SU-DHL-6 (cell line): ENCODE measurements at regions not wholly inside any gene's neighbourhood (a gene's known extent, or its start where the extent isn't known, plus 50 kb on each side); places are given as distances from the start of the nearest gene placed in this dataset.

Experiments used
- H2AFZ ChIP-seq: fragments of 200-600 bp; sonication (generic); 2 replicates; pipeline ENCODE4 v1.6.1; 2014; ENCODE audit warnings: low read depth, mild to moderate bottlenecking, moderate library complexity, mixed read lengths, antibody characterized with exemption, low read length; ENCODE audit not compliant: severe bottlenecking
- H3F3A ChIP-seq: fragments of 200-600 bp; shearing (Covaris generic); 2 replicates; pipeline ENCODE4 v1.6.0; 2016; ENCODE audit warnings: antibody characterized with exemption, mild to moderate bottlenecking; ENCODE audit not compliant: insufficient read depth
- H3K27ac ChIP-seq: fragments of 200-600 bp; sonication (generic); 2 replicates; pipeline ENCODE4 v1.5.1; 2016; ENCODE audit warnings: low read depth, mild to moderate bottlenecking, low read length, moderate library complexity, mixed read lengths
- H3K27me3 ChIP-seq: fragments of 200-600 bp; sonication (generic), shearing (Covaris generic); 2 replicates; pipeline ENCODE4 v1.6.0; 2014; ENCODE audit warnings: mild to moderate bottlenecking, low read length
- H3K36me3 ChIP-seq: fragments of 200-600 bp; sonication (generic); 2 replicates; pipeline ENCODE4 v1.6.1; 2014; ENCODE audit warnings: mild to moderate bottlenecking, low read length, mixed read lengths
- H3K4me2 ChIP-seq: fragments of 300-600, 200-600 bp; shearing (Covaris generic), sonication (generic); 2 replicates; pipeline ENCODE4 v1.6.0; 2014; ENCODE audit warnings: low read length, low read depth, mild to moderate bottlenecking; ENCODE audit not compliant: poor library complexity, severe bottlenecking
- H3K4me3 ChIP-seq: fragments of 200-600 bp; sonication (generic); 2 replicates; pipeline ENCODE4 v1.5.1; 2014; ENCODE audit warnings: antibody characterized with exemption, low read length, mild to moderate bottlenecking, mixed read lengths; ENCODE audit not compliant: insufficient read depth, poor library complexity, severe bottlenecking
- H3K79me2 ChIP-seq: fragments of 200-600 bp; sonication (generic); 2 replicates; pipeline ENCODE4 v1.6.1; 2014; ENCODE audit warnings: mild to moderate bottlenecking, low read length, moderate library complexity; ENCODE audit not compliant: insufficient read depth
- H3K9ac ChIP-seq: fragments of 200-600 bp; sonication (generic); 2 replicates; pipeline ENCODE4 v1.7.0; 2014; ENCODE audit warnings: mild to moderate bottlenecking, low read length
- H3K9me2 ChIP-seq: fragments of 200-600 bp; sonication (generic); replicated peaks from 2 replicates; pipeline ENCODE4 v1.6.1; 2014; ENCODE audit warnings: low read length; ENCODE audit not compliant: insufficient read depth
- H3K9me3 ChIP-seq: fragments of 200-600 bp; sonication (generic); 2 replicates; pipeline ENCODE4 v1.6.1; 2014; ENCODE audit warnings: low read length, mixed read lengths; ENCODE audit not compliant: insufficient read depth
- H4K20me1 ChIP-seq: fragments of 200-600 bp; sonication (generic); 2 replicates; pipeline ENCODE4 v1.6.1; 2014; ENCODE audit warnings: low read depth, mild to moderate bottlenecking, antibody characterized with exemption, low read length, moderate library complexity, mixed read lengths
- EZH2phosphoT487 ChIP-seq: fragments of 200-600 bp; sonication (generic), shearing (Covaris generic); conservative IDR thresholded peaks from 2 replicates; pipeline ENCODE4 v1.6.1; 2018; ENCODE audit warnings: mild to moderate bottlenecking, antibody characterized with exemption, low read length, moderate library complexity, mixed read lengths
- TF ChIP-seq, protein P1 (sequence below): fragments of 200-600 bp; sonication (generic); IDR thresholded peaks from one replicate; pipeline ENCODE4 v1.5.1; 2017; ENCODE audit warnings: antibody characterized with exemption, mild to moderate bottlenecking, low read length, moderate library complexity; ENCODE audit not compliant: insufficient read depth, poor library complexity, severe bottlenecking

- Histone ChIP-seq H4K20me1 (no peaks in the 10 kb centered on the region), H2AFZ (no peak overlapping the region), H3K79me2 (no peaks in the 10 kb centered on the region), H3F3A (no peaks in the 10 kb centered on the region), H3K9me3 (no peaks in the 10 kb centered on the region), H3K27me3 (no peaks in the 10 kb centered on the region), H3K4me2 (no peak overlapping the region), H3K9me2 (no peaks in the 10 kb centered on the region), H3K36me3 (no peaks in the 10 kb centered on the region), H3K27ac (no peak overlapping the region), H3K4me3 (no peak overlapping the region), H3K9ac (no peak overlapping the region)
- TF ChIP-seq, protein P1, sequence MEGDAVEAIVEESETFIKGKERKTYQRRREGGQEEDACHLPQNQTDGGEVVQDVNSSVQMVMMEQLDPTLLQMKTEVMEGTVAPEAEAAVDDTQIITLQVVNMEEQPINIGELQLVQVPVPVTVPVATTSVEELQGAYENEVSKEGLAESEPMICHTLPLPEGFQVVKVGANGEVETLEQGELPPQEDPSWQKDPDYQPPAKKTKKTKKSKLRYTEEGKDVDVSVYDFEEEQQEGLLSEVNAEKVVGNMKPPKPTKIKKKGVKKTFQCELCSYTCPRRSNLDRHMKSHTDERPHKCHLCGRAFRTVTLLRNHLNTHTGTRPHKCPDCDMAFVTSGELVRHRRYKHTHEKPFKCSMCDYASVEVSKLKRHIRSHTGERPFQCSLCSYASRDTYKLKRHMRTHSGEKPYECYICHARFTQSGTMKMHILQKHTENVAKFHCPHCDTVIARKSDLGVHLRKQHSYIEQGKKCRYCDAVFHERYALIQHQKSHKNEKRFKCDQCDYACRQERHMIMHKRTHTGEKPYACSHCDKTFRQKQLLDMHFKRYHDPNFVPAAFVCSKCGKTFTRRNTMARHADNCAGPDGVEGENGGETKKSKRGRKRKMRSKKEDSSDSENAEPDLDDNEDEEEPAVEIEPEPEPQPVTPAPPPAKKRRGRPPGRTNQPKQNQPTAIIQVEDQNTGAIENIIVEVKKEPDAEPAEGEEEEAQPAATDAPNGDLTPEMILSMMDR, result no peak
- no peak for TF ChIP-seq EZH2phosphoT487
These were observed 104.0 kb downstream of the C14orf39 start for GRCh38 chr14:60381909-60382308.
